ENCODE measurements at regions not wholly inside any gene's neighbourhood (a gene's known extent, or its start where the extent isn't known, plus 50 kb on each side); places are given as distances from the start of the nearest gene placed in this dataset.

- TF ChIP-seq ZMYM3 (CRISPR knock-in tag; IDR thresholded peaks at IDR 0.05) = no peak
- TF ChIP-seq ZBTB37 (CRISPR knock-in tag; IDR thresholded peaks at IDR 0.05) = no peak
- no peak for TF ChIP-seq ZC3H4 (CRISPR knock-in tag; IDR thresholded peaks at IDR 0.05; ENCODE audit: borderline replicate concordance)
- TF ChIP-seq PAF1 (CRISPR knock-in tag; IDR thresholded peaks at IDR 0.05) = no peak
- TF ChIP-seq U2AF1 (optimal IDR thresholded peaks at IDR 0.05; ENCODE audit: low read depth, low read length) = no peak
- no peak for TF ChIP-seq ATF4 (CRISPR knock-in tag; IDR thresholded peaks at IDR 0.05)
- no peak for TF ChIP-seq THRA (CRISPR knock-in tag; IDR thresholded peaks at IDR 0.05; ENCODE audit: borderline replicate concordance)
- TF ChIP-seq ZNF512 (CRISPR knock-in tag; IDR thresholded peaks at IDR 0.05) = no peak
- no peak for TF ChIP-seq AKNA (CRISPR knock-in tag; IDR thresholded peaks at IDR 0.05; ENCODE audit: borderline replicate concordance)
- TF ChIP-seq NKX3-1 (CRISPR knock-in tag; IDR thresholded peaks at IDR 0.05) = no peak
- TF ChIP-seq ZNF883 (CRISPR knock-in tag; IDR thresholded peaks at IDR 0.05; ENCODE audit: not compliant biosample characterization) = no peak
- TF ChIP-seq ZNF317 (CRISPR knock-in tag; IDR thresholded peaks at IDR 0.05) = no peak
- no peak for TF ChIP-seq ZNF230 (CRISPR knock-in tag; IDR thresholded peaks at IDR 0.05)
- TF ChIP-seq SMARCC2 (IDR thresholded peaks at IDR 0.05) = no peak
- no peak for TF ChIP-seq FOSL1 (CRISPR knock-in tag; IDR thresholded peaks at IDR 0.05; ENCODE audit: borderline replicate concordance)
Measured at GRCh38 chr5:71782771-71783770, 64.0 kb downstream of the CARTPT start (continued).
